Stimulated activated CD4-positive, alpha-beta T cell treated with anti-CD3 and anti-CD28 coated beads, TNF-alpha, amount 100 ng/mL, for 1 hour (primary cell): ENCODE measurements at regions not wholly inside any gene's neighbourhood (a gene's known extent, or its start where the extent isn't known, plus 50 kb on each side); places are given as distances from the start of the nearest gene placed in this dataset.
"Not testable (repeated sequence)": the region's sequence is repeated elsewhere in the genome, so short reads cannot be mapped to it uniquely, and the experiment has no call there.

Experiments
- DNase-seq, 3 donors: peaks; one replicate each; pipeline ENCODE4 v3.0.0-alpha.2; 2020; ENCODE audit warnings: low read depth in 3 of 3, low spot score in 1 of 3

DNA sequence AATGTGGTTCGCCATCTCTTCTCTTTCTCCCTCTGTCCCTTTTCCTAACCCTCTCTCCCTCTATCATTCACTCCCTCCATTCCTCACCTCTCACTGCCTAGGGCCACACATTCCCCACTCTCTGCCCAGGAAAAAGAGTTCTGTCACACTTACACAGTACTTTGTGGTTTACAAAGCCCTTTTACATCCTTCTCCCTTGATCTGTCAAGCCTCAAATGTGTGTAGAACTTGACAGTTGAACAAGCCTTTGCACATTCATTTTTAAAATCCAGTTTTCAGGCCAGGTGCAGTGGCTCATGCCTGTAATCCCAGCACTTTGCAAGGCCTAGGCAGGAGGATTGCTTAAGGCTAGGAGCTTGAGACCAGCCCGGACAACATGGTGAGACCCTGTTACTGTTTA is 156.3 kb downstream of the VSIG4 start:
- no peak for DNase-seq

DNA sequence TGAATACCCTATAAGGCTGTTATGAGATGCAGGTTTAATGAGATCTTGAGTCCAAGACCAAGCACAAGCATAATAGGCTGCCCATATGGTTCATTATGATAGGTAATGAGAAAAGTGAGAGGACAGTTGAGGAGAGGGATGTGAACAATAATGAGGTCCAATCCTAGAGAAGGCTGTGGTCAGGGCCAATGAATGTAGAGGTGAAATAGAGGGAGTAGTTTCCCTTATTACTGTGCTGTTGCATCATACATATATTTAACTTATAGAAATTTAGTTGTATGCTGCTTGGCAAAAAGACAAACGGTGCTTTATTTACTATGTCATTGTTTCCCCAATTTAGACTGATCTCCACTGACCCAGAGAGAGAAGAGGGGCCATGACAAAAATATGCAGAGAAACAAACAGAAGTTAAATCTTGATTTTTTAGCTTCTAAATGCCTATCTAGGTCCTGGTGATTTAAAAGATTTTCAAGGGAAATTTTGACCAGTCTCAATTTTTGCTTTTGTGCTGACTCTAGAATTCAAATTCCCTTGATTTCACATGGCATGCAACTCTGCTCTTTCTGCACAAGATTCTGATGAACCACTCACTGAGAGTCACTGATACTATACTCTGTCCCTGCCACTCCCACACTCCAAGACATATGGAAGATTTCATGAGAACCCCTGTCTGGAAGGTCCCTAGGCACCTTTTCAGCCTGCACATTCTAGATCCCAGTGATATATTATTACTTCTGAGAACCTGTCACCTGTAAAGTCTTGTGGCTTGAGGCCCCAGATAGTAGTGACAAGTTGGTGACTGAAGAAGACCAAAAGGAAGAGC is 159.7 kb downstream of the VSIG4 start:
- no peak for DNase-seq

DNA sequence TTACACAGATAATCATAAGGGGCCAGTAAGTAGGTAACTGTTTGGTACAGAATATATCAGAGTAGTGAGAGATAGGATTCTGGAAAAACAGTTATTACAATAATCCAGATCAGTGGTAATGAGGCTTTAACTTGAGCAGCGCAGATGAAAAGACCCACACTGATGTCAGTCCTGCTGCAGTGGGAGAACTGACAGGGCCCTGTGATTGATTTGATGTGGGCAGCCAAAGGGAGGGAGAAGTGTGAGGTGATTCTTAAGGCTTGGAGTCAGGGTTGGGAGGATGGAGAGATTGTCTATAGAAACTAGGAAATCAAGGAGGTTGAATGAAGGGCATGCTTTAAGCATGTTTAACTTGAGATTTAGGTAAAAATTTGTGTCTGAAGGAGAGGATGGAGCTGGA is 161.4 kb downstream of the VSIG4 start:
- DNase-seq = no peak

DNA sequence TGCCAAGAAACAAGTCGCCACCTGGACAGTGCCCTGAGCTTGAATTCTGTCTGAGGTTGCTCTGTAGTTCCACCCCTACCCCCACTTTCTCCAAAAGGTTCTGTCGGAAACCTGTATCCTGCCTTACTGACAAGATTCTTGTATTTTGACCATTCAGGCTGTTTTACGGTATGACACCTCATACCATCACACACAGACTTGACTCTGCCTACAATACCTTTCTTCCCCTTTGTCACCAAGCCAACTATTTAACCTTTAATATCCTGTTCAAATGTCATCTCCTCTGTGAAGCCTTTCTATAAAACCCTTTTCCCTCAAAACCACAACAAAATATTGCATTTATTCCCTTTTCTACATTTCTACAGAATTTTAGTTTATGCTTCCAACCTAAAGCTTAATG is 161.9 kb downstream of the VSIG4 start:
- no peak for DNase-seq

DNA sequence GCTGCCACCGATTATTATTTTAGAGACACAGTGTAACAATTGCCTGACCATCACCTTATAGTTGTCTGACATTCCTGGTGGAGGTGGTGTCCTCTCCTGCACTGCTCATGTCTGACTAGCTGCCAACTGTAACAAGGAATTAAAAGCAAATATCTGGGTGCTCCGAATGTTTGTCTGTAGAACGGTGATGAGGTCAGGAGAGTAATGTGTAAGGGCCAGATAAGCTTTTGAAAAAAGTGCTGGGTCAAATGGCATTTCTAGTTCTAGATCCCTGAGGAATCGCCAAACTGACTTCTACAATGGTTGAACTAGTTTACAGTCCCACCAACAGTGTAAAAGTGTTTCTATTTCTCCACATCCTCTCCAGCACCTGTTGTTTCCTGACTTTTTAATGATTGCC is 164.3 kb downstream of the VSIG4 start:
- DNase-seq = not testable (repeated sequence)

DNA sequence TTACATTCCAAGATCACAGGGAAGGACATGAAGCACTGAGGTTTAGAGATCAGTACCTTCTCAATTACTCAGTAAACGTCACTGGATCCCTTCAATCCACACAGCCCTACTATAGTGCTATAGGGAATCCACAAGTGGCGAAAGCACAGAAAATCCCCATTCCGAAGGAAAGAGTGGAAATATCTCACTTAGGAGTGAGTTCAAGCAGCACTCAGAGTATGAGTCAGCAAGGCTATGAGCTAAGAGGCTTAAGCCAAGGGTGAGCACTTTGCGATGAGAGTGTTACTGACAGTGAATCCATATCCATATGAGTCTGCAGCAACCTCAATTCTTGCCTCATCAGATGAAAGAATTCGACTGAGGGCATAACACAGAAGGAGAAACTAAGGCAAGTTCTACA is 165.1 kb downstream of the VSIG4 start:
- DNase-seq = no peak

DNA sequence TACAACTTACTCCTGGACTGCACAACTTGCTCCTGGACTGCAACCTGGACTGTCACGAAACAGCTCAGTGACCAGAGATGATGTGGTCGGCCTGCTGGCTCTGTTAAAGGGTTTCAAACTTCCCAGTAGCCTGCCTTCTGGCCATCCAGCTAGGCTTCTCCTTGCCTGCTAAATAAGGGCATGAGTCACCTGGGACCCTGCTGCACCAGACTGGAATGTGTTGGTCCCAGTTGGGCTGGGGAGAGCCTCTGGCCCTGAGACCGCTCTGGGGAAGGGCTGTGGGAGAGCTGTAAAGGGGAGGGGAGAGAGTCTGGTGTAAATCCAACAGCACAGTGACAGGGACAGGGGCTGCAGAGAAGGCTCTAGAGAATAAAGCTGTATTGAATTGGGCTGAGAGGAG is 165.8 kb downstream of the VSIG4 start:
- no peak for DNase-seq

DNA sequence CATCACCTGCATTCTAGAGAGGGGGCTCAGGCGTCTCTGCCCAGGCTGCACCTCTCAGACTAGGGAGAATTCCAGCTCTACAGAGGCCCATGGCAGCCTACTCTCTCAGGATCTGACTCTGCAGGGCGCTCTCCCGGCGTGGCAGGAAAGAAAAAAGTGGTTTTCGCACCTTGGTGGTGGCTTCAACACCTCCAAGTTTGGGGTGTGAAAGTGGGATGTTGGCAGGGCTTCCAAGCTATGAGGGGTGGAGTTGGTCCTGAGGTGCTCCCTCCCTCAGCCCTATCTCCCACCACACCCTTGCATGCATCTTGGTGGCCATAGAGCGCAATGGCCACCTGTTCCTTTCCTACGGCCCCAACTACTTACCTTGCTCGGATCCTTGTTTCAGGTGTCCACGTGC is 166.5 kb downstream of the VSIG4 start:
- no peak for DNase-seq

DNA sequence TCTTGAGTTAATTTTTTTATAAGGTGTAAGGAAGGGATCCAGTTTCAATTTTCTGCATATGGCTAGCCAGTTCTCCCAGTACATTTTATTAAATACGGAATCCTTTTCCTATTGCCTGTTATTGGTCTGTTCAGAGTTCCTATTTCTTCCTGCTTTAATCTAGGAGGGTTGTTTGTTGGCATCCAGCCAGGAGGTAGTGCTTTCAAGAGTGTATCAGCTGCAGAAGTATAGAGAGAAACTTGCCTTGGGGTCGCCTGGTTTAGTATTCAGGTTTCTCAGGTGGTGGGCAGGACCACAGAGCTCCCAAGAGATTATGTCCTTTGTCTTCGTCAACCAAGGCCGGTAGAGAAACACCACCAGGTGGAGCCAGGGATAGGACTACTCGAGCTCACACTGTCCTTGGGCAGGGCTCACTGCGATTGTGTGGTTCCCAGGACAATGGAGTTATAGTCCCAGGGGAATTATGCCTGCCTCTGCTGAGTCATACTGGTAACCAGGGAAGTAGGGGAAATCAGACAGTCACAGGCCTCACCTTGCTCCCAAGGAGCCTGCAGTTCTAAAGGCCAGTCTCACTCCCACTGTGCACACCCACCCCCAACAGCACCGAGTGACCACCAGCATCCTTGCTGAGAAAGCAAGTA is 168.1 kb downstream of the VSIG4 start:
- DNase-seq = no peak

DNA sequence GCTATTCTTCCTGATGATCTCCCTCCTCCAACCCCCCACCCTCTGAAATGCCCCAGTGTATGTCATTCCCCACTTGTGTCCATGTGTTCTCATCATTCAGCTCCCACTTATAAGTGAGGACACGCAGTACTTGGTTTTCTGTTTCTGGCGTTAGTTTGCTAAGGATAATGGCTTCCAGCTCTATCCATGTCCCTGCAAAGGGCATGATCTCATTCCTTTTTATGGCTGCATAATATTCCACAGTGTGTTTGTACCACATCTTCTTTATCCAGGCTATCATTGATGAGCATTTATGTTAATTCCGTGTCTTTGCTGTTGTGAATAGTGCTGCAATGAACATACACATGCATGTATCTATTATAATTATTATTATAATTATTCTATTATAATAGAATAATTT is 169.3 kb downstream of the VSIG4 start:
- not testable (repeated sequence) for DNase-seq

DNA sequence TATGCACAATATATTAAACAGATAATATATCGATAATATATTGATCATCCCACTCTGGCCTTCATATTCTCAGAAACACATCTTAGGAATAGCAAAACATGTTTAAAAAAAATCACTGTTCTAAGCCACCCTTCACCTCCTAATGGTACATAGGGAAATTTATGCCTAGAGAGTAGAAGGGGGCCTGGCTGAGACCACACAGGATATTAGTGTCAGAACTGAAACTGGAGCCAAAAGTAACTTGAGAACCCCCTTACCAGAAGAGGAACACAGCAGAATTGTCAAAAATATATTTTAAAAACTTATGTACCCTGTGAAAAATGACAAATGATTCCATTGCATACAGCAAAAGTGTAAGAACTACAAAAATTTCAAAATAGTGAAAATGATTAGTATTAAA is 173.1 kb downstream of the VSIG4 start:
- DNase-seq = no peak

DNA sequence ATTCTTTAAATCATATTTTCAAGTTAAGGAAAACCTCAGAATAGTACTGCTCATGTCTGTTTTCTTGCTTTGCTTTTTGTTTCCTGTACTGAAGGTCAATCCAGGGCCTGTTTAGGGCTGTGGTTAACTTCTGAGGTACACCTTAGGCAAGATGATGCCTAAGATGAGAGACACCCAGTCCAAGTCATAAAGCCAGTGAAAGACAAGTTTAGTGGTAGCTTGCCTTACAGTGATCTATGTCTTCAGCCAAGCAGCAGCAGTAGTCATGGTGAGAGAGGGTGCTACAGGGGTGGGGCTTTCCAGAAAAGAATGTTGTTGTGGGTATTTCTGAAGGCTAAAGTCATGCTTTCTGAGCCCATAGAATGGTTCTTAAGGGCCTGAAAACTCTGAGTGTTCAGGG is 173.7 kb downstream of the VSIG4 start:
- DNase-seq = peak in 1 of 3 donors; percentile 0

DNA sequence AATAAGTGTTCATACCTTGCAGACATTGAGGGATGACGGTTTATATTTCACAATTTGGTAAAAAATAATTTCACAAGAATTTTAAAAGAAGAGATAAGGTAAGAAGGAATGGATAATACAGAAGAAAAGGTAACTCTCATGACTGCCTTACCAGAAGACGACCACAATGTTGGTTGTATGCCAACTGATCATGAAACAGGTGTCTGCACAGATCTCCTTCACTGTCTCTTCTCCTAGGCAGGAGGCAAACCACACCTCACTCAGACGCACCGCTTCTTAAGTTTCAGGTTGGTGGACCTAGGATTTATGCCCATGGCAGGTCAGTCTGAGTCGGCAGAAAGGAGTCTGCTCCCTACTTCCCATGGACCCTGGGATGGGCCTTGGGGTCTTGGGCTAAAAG is 177.2 kb downstream of the VSIG4 start:
- no peak for DNase-seq

DNA sequence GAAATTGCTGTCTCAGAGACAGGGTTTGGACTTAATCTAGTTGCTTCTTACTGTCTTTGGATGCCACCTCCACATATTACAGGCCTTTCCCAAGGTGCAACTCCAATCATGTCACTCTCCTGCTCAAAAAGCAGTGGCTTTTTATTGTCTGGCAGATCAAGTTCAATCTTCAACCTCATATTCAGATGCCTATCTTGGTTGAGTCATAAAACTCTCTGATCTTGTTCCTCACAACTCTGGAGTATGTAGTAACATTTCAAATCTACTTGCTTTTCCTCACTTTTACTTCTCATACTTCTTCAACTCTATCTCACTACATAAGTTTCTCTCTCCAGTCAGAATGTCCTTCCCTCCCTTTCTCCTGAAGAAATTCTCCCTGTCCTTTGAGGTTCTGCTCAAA is 180.6 kb downstream of the VSIG4 start:
- DNase-seq = no peak

DNA sequence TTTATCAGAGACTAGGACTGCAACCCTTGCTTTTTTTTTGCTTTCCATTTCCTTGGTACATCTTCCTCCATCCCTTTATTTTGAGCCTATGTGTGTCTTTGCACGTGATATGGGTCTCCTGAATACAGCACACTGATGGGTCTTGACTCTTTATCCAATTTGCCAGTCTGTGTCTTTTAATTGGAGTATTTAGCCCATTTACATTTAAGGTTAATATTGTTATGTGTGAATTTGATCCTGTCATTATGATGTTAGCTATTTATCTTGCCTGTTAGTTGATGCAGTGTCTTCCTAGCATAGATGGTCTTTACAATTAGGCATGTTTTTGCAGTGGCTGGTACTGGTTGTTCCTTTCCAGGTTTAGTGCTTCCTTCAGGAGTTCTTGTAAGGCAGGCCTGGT is 185.4 kb downstream of the VSIG4 start:
- DNase-seq = not testable (repeated sequence)

DNA sequence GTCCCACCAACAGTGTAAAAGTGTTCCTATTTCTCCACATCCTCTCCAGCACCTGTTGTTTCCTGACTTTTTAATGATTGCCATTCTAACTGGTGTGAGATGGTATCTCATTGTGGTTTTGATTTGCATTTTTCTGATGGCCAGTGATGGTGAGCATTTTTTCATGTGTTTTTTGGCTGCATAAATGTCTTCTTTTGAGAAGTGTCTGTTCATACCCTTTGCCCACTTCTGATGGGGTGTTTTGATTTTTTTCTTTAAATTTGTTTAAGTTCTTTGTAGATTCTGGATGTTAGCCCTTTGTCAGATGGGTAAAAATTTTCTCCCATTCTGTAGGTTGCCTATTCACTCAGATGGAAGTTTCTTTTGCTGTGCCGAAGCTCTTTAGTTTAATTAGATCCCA is 183.9 kb downstream of the MSN start:
- not testable (repeated sequence) for DNase-seq

DNA sequence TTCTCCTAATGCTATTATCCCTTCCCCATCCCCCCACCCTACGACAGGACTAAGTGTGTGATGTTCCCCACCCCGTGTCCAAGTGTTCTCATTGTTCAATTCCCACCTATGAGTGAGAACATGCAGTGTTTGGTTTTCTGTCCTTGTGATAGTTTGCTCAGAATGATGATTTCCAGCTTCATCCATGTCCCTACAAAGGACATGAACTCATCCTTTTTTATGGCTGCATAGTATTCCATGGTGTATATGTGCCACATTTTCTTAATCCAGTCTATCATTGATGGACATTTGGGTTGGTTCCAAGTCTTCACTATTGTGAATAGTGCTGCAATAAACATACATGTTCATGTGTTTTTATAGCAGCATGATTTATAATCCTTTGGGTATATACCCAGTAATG is 183.4 kb downstream of the MSN start:
- not testable (repeated sequence) for DNase-seq

DNA sequence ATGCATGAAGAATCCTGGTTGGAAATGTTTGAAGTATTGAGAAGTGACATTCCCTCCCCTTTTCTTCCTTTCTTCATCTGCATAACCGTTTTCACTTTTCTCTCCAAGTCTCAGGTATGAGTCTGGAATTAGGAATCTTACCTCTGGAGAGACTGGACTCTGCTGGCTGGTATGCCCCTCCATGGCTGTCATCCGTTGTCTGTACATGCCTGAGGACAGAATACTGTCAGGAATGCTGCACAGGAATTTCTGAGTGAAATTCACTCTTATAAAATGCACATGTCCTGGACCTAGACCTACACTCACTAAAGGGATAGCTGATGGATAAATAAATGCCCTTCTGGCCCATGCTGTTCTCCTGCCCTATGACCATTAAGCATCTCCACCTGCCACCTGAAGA is 179.5 kb downstream of the MSN start:
- DNase-seq = no peak

DNA sequence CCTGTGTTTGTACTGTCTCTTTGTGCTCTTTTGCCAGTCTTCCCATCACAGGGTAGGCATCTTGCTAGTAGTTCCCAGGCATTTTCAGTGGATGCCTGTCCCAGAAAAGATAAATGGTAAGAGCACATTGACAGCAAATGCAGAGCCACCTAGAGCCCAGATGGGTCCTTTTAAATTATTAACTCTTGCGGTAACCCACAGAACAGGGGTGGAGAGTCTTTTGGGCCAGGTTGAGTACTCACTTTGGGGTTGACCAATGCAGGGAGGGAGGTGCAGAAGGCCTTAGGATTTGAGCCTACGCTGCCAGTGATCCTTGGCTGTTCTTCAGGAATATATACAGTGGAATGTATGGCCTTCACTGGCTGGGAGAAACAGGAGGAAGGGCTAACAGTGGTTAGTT is 173.8 kb downstream of the MSN start:
- no peak for DNase-seq

DNA sequence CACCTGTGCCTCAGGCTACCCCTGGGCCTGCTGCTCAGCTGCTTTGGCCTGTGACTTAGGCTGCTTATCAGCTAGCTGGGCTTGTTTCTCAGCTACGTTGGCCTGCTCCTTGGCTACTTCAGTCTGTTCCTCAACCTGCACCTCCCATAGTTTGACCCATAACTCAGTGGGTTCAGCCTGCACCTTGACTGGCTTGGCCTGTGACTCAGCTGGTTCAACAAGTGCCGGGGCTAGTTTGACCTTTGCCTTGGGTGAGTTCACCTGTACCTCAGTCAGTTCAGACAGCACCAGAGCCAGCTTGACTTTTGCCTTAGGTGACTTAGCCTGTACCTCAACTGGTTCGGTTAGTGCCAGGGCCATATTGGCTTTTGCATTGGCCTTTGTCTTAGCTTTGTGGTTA is 171.2 kb downstream of the MSN start:
- no peak for DNase-seq

DNA sequence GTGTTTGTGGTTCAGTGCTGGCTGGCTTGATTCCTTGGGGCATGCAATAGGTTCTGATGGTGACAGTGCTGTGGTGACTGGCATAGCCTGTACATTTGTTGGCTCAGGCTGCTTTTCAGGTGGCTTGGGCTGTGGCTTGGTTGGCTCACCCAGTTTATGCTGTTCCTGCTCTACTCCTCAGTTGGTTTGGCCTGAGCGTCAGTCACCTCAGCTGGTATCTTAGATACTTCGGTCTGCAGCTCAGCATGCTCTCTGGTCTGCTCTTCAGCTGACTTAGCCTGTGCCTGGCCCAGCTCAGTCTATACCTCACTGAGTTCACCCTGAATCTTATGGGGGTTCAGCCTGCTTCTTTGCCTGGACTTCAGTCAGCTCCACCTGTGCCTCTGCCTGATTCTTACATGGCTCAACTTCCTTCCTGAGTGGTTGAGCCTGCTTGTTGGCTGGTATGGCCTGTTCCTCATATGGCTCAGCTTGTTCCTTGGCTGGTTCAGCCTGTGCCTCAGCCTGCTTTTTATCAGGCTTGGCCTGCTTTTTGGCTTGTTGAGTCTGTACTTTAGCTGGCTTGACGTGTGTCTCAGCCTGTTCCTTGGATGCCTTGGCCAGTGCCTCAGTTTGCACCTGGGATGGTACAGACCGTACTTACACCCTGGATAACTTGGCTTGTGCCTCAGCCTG is 170.6 kb downstream of the MSN start:
- no peak for DNase-seq

DNA sequence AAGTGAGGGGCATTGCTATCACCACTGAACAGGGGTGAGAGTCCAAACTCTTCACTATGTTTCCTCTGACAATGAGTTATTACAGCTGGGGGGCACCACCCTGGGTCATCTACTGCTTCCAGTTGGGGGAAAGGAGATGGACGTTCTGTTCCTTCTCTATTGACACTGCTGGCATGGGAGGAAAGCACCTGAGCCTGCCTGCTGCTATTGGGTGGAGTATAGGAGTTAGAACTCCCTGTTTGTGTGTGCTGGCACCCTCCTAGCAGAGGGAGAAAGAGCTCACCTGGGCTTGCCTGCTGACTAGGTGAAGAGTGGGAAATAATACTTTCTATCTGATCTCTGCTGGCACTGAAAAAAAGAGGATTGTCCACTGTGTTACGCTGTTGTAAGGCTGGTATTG is 163.8 kb downstream of the MSN start:
- DNase-seq = no peak
